Endothelial cell of umbilical vein (primary cell): ENCODE measurements at regions not wholly inside any gene's neighbourhood (a gene's known extent, or its start where the extent isn't known, plus 50 kb on each side); places are given as distances from the start of the nearest gene placed in this dataset.

Experiments
- BruUV-seq: library from RNA; stranded (reverse); fragments of 400-500 nt; replicated peaks from 2 replicates; lab custom pipeline; 2021; lab: Mats Ljungman, UMichigan
- CTCF ChIA-PET: fragments of 300-600, 350-600 bp; sonication (Branson Sonifier 250); formaldehyde crosslinking; loops from one replicate; lab custom pipeline; 2021; ENCODE audit warnings: antibody characterized with exemption, inconsistent platforms; lab: Charles Lee
- POLR2A ChIA-PET: fragments of 300-600, 350-600 bp; sonication (Branson Sonifier 250); formaldehyde crosslinking; loops from one replicate; lab custom pipeline; 2021; ENCODE audit warnings: antibody characterized with exemption, inconsistent platforms; lab: Charles Lee
- DNase-seq: peaks from one replicate; pipeline ENCODE4 v3.0.0-alpha.2; 2011; ENCODE audit warnings: low read depth, low spot score
- FAIRE-seq: peaks from 2 replicates; lab custom pipeline; 2011; peaks lifted over from hg19 to GRCh38; lab: Jason Lieb, UNC
- H2AFZ ChIP-seq: 2 replicates; pipeline ENCODE4 v1.6.0; 2012; ENCODE audit warnings: low read depth, low read length, control low read depth, inconsistent platforms
- H3K27ac ChIP-seq: 2 replicates; pipeline ENCODE4 v1.5.1; 2011; ENCODE audit warnings: low read depth, mild to moderate bottlenecking, control low read depth, low read length, moderate library complexity; ENCODE audit not compliant: insufficient read depth
- H3K27me3 ChIP-seq, 2 experiments: 2 replicates each; pipeline versions ENCODE4 v1.6.0 to v1.6.1; 2011; ENCODE audit warnings: low read length in 2 of 2, mixed read lengths in 1 of 2; ENCODE audit not compliant: control insufficient read depth in 2 of 2, insufficient read depth in 2 of 2
- H3K36me3 ChIP-seq, 2 experiments: 2 replicates in 1 of 2; 3 replicates in 1 of 2; pipeline ENCODE4 v1.5.1; 2011; ENCODE audit warnings: low read length in 2 of 2, mild to moderate bottlenecking in 1 of 2, moderate library complexity in 1 of 2; ENCODE audit not compliant: control insufficient read depth in 2 of 2, insufficient read depth in 2 of 2; ENCODE audit errors: extremely low read depth in 1 of 2
- H3K4me1 ChIP-seq: 3 replicates; pipeline ENCODE4 v1.5.1; 2011; ENCODE audit warnings: mild to moderate bottlenecking, low read length; ENCODE audit not compliant: control insufficient read depth, insufficient read depth; ENCODE audit errors: extremely low read depth
- H3K4me2 ChIP-seq: 2 replicates; pipeline ENCODE4 v1.6.1; 2011; ENCODE audit warnings: low read length, control low read depth, mixed read lengths; ENCODE audit not compliant: insufficient read depth
- H3K4me3 ChIP-seq, 3 experiments: fragments of 200-600 bp in 1 of 3; sonication (generic), shearing (Covaris generic) in 1 of 3; replicated peaks in 1 of 3; 2 replicates each; pipeline ENCODE4 v1.5.1; 2011 to 2016; ENCODE audit warnings: control low read depth in 3 of 3, low read length in 3 of 3, mild to moderate bottlenecking in 2 of 3, inconsistent platforms in 1 of 3, low read depth in 1 of 3, moderate library complexity in 1 of 3; ENCODE audit not compliant: insufficient read depth in 1 of 3
- H3K79me2 ChIP-seq: 2 replicates; pipeline ENCODE4 v1.6.0; 2012; ENCODE audit warnings: low read length, inconsistent platforms; ENCODE audit not compliant: control insufficient read depth, insufficient read depth
- H3K9ac ChIP-seq: replicated peaks from 2 replicates; pipeline ENCODE3; 2011; ENCODE audit warnings: low read length, control low read depth; ENCODE audit not compliant: insufficient read depth; ENCODE audit errors: extremely low read depth
- H3K9me1 ChIP-seq: replicated peaks from 3 replicates; pipeline ENCODE4 v1.6.0; 2011; ENCODE audit warnings: mild to moderate bottlenecking, low read length; ENCODE audit not compliant: control insufficient read depth, insufficient read depth; ENCODE audit errors: extremely low read depth
- H3K9me3 ChIP-seq: replicated peaks from 2 replicates; pipeline ENCODE4 v1.5.1; 2012; ENCODE audit warnings: low read length, inconsistent platforms; ENCODE audit not compliant: control insufficient read depth, insufficient read depth
- H4K20me1 ChIP-seq: replicated peaks from 2 replicates; pipeline ENCODE3; 2011; ENCODE audit warnings: mild to moderate bottlenecking, low read length; ENCODE audit not compliant: control insufficient read depth, insufficient read depth; ENCODE audit errors: extremely low read depth
- EZH2 ChIP-seq: IDR thresholded peaks from 2 replicates; pipeline ENCODE4 v1.6.1; 2012; ENCODE audit warnings: borderline replicate concordance, low read depth, mild to moderate bottlenecking, moderate library complexity, low read length, inconsistent platforms; ENCODE audit not compliant: severe bottlenecking
- FOS ChIP-seq: IDR thresholded peaks from 2 replicates; pipeline ENCODE4 v1.6.1; 2011; ENCODE audit warnings: mild to moderate bottlenecking, low read length, moderate library complexity, borderline replicate concordance; ENCODE audit not compliant: insufficient read depth
- GATA2 ChIP-seq: IDR thresholded peaks from 2 replicates; pipeline ENCODE4 v1.7.0; 2011; ENCODE audit warnings: low read depth, mild to moderate bottlenecking, moderate library complexity, mixed read lengths, low read length; ENCODE audit not compliant: insufficient read length, insufficient read depth
- JUN ChIP-seq: IDR thresholded peaks from 2 replicates; pipeline ENCODE4 v1.6.1; 2011; ENCODE audit warnings: borderline replicate concordance, low read depth; ENCODE audit not compliant: insufficient read length, insufficient read depth
- MYC ChIP-seq: IDR thresholded peaks from one replicate; pipeline ENCODE4 v1.6.1; 2011; ENCODE audit warnings: mild to moderate bottlenecking, low read depth, low read length
- POLR2A ChIP-seq: IDR thresholded peaks from 2 replicates; pipeline ENCODE4 v1.6.1; 2012; ENCODE audit warnings: low read depth, mild to moderate bottlenecking, control low read depth, low read length
- POLR2AphosphoS5 ChIP-seq: IDR thresholded peaks from 2 replicates; pipeline ENCODE4 v1.6.1; 2012; ENCODE audit warnings: low read depth, mild to moderate bottlenecking, control low read depth, low read length, moderate library complexity; ENCODE audit not compliant: insufficient read depth
- dilution Hi-C: fragments of 300-500 bp; cut with MboI; formaldehyde crosslinking; loops from one replicate; pipeline ENCODE4 v1.15.0; 2019; ENCODE audit warnings: low sequenced_read_pairs; ENCODE audit not compliant: extremely low pct_ligation_motif_present
- intact Hi-C: fragments of 100-400 bp; cut with micrococcal nuclease; formaldehyde crosslinking; loops from one replicate; pipeline ENCODE4 v1.10.0; 2022
- TF ChIP-seq, protein P1 (sequence below), 2 donors: IDR thresholded peaks; 1 replicate in 1 of 2; 2 replicates in 1 of 2; pipeline ENCODE4 v1.5.1; 2011; ENCODE audit warnings: low read length in 2 of 2, mild to moderate bottlenecking in 2 of 2, moderate library complexity in 2 of 2, control low read depth in 1 of 2, inconsistent platforms in 1 of 2, low read depth in 1 of 2; ENCODE audit not compliant: insufficient read depth in 1 of 2; ENCODE audit errors: extremely low read depth in 1 of 2
- TF ChIP-seq, protein P2 (sequence below): IDR thresholded peaks from 2 replicates; pipeline ENCODE4 v1.6.1; 2011; ENCODE audit not compliant: insufficient read depth, insufficient read length

DNA sequence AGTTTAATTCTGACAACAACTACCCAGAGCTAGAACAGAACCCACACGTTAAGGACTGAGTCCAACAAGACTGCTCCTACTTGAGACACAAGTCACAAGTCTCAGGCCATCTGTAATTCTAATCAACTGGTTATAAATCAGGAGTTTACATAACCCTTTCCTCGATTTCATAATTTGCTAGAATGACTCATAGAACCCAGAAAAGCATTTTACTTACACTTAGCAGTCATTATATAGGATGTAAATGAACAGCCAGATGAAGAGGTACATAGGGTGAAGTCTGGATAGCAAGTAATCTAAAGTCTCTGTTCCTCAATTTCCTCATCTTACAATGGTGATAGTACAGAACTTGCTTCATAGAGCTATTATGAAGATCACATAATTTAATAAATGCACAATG is 1018.2 kb downstream of the DIPK2A start:
- no peaks in the 10 kb centered on the region for H3K9me1 ChIP-seq
- no peak overlapping the region for H2AFZ ChIP-seq
- H3K4me2 ChIP-seq, result no peak overlapping the region
- intact Hi-C loops (no loop called here), dilution Hi-C loops (no loop called here)
- H3K79me2 ChIP-seq, result no peaks in the 10 kb centered on the region
- H3K4me1 ChIP-seq, result no peaks in the 10 kb centered on the region
- no peak for DNase-seq
- no peaks in the 10 kb centered on the region for H3K27me3 ChIP-seq
- BruUV-seq, result no TSS peak
- no peaks in the 10 kb centered on the region for H4K20me1 ChIP-seq
- H3K36me3 ChIP-seq, result no peaks in the 10 kb centered on the region
- H3K9me3 ChIP-seq, result no peaks in the 10 kb centered on the region
- CTCF ChIA-PET, result no interaction called here
- peak; percentile 31 for FAIRE-seq
- H3K27ac ChIP-seq, result no peak overlapping the region
- no peak overlapping the region for H3K4me3 ChIP-seq
- no peak overlapping the region for H3K9ac ChIP-seq
- TF ChIP-seq FOS (no peak), JUN (no peak), EZH2 (no peak), MYC (no peak), POLR2AphosphoS5 (no peak), GATA2 (no peak), POLR2A (no peak)
- TF ChIP-seq, protein P1, sequence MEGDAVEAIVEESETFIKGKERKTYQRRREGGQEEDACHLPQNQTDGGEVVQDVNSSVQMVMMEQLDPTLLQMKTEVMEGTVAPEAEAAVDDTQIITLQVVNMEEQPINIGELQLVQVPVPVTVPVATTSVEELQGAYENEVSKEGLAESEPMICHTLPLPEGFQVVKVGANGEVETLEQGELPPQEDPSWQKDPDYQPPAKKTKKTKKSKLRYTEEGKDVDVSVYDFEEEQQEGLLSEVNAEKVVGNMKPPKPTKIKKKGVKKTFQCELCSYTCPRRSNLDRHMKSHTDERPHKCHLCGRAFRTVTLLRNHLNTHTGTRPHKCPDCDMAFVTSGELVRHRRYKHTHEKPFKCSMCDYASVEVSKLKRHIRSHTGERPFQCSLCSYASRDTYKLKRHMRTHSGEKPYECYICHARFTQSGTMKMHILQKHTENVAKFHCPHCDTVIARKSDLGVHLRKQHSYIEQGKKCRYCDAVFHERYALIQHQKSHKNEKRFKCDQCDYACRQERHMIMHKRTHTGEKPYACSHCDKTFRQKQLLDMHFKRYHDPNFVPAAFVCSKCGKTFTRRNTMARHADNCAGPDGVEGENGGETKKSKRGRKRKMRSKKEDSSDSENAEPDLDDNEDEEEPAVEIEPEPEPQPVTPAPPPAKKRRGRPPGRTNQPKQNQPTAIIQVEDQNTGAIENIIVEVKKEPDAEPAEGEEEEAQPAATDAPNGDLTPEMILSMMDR (IDR thresholded peaks at IDR 0.05; ENCODE audit: extremely low read depth in 1 of 2, insufficient read depth in 1 of 2, low read depth in 1 of 2, low read length in 2 of 2), result no peak
- TF ChIP-seq, protein P2, sequence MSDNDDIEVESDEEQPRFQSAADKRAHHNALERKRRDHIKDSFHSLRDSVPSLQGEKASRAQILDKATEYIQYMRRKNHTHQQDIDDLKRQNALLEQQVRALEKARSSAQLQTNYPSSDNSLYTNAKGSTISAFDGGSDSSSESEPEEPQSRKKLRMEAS, result no peak
- POLR2A ChIA-PET, result interaction anchor here (0.7 kb wide), 1 partner anchor 205 kb away, joined by 3 read pairs; no protein-coding TSS in a partner anchor
